Liver (tissue), 3 donors: ENCODE measurements at regions not wholly inside any gene's neighbourhood (a gene's known extent, or its start where the extent isn't known, plus 50 kb on each side); places are given as distances from the start of the nearest gene placed in this dataset.

Experiments used
- CTCF ChIP-seq: fragments of 150-350 bp; IDR thresholded peaks from 2 replicates; pipeline ENCODE4 v1.5.1; 2017; ENCODE audit warnings: improper control_type of control experiment, low read depth, low read length; ENCODE audit not compliant: missing input control
- FOXA1 ChIP-seq: IDR thresholded peaks from 2 replicates; pipeline ENCODE4 v1.6.1; 2016; ENCODE audit warnings: antibody characterized with exemption
- JUND ChIP-seq, 2 donors: IDR thresholded peaks; 2 replicates each; pipeline ENCODE4 v1.6.1; 2016; ENCODE audit warnings: antibody characterized with exemption in 2 of 2
- RAD21 ChIP-seq, 2 donors: IDR thresholded peaks; 2 replicates each; pipeline ENCODE4 v1.6.1; 2016; ENCODE audit warnings: antibody characterized with exemption in 2 of 2, mild to moderate bottlenecking in 2 of 2
- TAF1 ChIP-seq: conservative IDR thresholded peaks from 2 replicates; pipeline ENCODE4 v1.6.1; 2016; ENCODE audit warnings: antibody characterized with exemption, mild to moderate bottlenecking
- YY1 ChIP-seq: IDR thresholded peaks from 2 replicates; pipeline ENCODE4 v1.6.1; 2016; ENCODE audit warnings: antibody characterized with exemption, mild to moderate bottlenecking
- ZBTB33 ChIP-seq: IDR thresholded peaks from 2 replicates; pipeline ENCODE4 v1.6.1; 2016; ENCODE audit warnings: antibody characterized with exemption
- donor health status: healthy.
- donor health status: healthy.

- TF ChIP-seq JUND (IDR thresholded peaks at IDR 0.05) (no peak), CTCF (no peak), TAF1 (no peak), ZBTB33 (no peak), RAD21 (IDR thresholded peaks at IDR 0.05) (no peak), YY1 (no peak), FOXA1 (no peak)
Measured at GRCh38 chr11:101668236-101668635, 84.4 kb upstream of the TRPC6 start.
